Neural cell (in vitro differentiated cells): ENCODE measurements at regions not wholly inside any gene's neighbourhood (a gene's known extent, or its start where the extent isn't known, plus 50 kb on each side); places are given as distances from the start of the nearest gene placed in this dataset.

Source experiments
- H2AFZ ChIP-seq: fragments of 200-600, 300-800 bp; sonication (generic), shearing (Covaris generic); 2 replicates; pipeline ENCODE4 v1.6.0; 2014; ENCODE audit warnings: low read depth, mild to moderate bottlenecking, antibody characterized with exemption, low read length, moderate library complexity
- H3F3A ChIP-seq: fragments of 200-600 bp; shearing (Covaris generic); 2 replicates; pipeline ENCODE4 v1.6.1; 2016; ENCODE audit warnings: mild to moderate bottlenecking, moderate library complexity, mixed read lengths, antibody characterized with exemption, low read length; ENCODE audit not compliant: insufficient read depth, poor library complexity, severe bottlenecking
- H3K27ac ChIP-seq: fragments of 200-600, 300-800 bp; sonication (generic), shearing (Covaris generic); 2 replicates; pipeline ENCODE4 v1.5.1; 2014; ENCODE audit warnings: mild to moderate bottlenecking, low read length, moderate library complexity
- H3K27me3 ChIP-seq: fragments of 300-800, 200-600 bp; sonication (generic), shearing (Covaris generic); 2 replicates; pipeline ENCODE4 v1.6.0; 2014; ENCODE audit warnings: mild to moderate bottlenecking, low read depth, low read length, moderate library complexity; ENCODE audit not compliant: insufficient read depth
- H3K36me3 ChIP-seq: fragments of 300-800, 200-600 bp; sonication (generic), shearing (Covaris generic); 2 replicates; pipeline ENCODE4 v1.5.1; 2014; ENCODE audit warnings: mild to moderate bottlenecking, antibody characterized with exemption, low read length, moderate library complexity; ENCODE audit not compliant: insufficient read depth
- H3K4me2 ChIP-seq: fragments of 300-800, 200-600 bp; sonication (generic), shearing (Covaris generic); 2 replicates; pipeline ENCODE4 v1.6.0; 2014; ENCODE audit warnings: mild to moderate bottlenecking, low read length
- H3K4me3 ChIP-seq: fragments of 300-800, 200-600 bp; sonication (generic), shearing (Covaris generic); 2 replicates; pipeline ENCODE4 v1.5.1; 2014; ENCODE audit warnings: mild to moderate bottlenecking, low read length, moderate library complexity
- H3K79me2 ChIP-seq: fragments of 200-600 bp; shearing (Covaris generic); replicated peaks from 2 replicates; pipeline ENCODE4 v1.6.0; 2014; ENCODE audit warnings: mild to moderate bottlenecking, low read length, moderate library complexity; ENCODE audit not compliant: insufficient read depth
- H3K9ac ChIP-seq: fragments of 300-800, 200-600 bp; sonication (generic), shearing (Covaris generic); 2 replicates; pipeline ENCODE4 v1.6.1; 2016; ENCODE audit warnings: mild to moderate bottlenecking, low read length, mixed read lengths
- H3K9me2 ChIP-seq: fragments of 200-600 bp; shearing (Covaris generic); 2 replicates; pipeline ENCODE4 v1.6.1; 2016; ENCODE audit warnings: mild to moderate bottlenecking, low read length, mixed read lengths; ENCODE audit not compliant: insufficient read depth
- H3K9me3 ChIP-seq: fragments of 200-600, 300-800 bp; sonication (generic), shearing (Covaris generic); 2 replicates; pipeline ENCODE4 v1.6.1; 2016; ENCODE audit warnings: mild to moderate bottlenecking, mixed run types, low read length, moderate library complexity, mixed read lengths
- H4K20me1 ChIP-seq: fragments of 200-600 bp; shearing (Covaris generic); 2 replicates; pipeline ENCODE4 v1.6.1; 2016; ENCODE audit warnings: mild to moderate bottlenecking, mixed run types; ENCODE audit not compliant: insufficient read depth
- CTCF ChIP-seq: fragments of 450-650 bp; IDR thresholded peaks from 2 replicates; pipeline ENCODE4 v1.5.1; 2014; ENCODE audit warnings: antibody characterized with exemption, mild to moderate bottlenecking, moderate library complexity; ENCODE audit not compliant: poor library complexity, severe bottlenecking
- EP300 ChIP-seq: fragments of 450-650 bp; conservative IDR thresholded peaks from 2 replicates; pipeline ENCODE4 v1.6.1; 2014; ENCODE audit warnings: antibody characterized with exemption, mild to moderate bottlenecking, moderate library complexity; ENCODE audit not compliant: poor library complexity, severe bottlenecking
- EZH2 ChIP-seq: fragments of 200-600, 300-800 bp; shearing (Covaris generic), sonication (generic); IDR thresholded peaks from 2 replicates; pipeline ENCODE4 v1.6.1; 2014; ENCODE audit warnings: antibody characterized with exemption, low read length, borderline replicate concordance, mild to moderate bottlenecking; ENCODE audit not compliant: insufficient read depth, poor library complexity, severe bottlenecking
- MXI1 ChIP-seq: fragments of 450-650 bp; conservative IDR thresholded peaks from 2 replicates; pipeline ENCODE4 v1.6.1; 2014; ENCODE audit warnings: antibody characterized with exemption, mild to moderate bottlenecking; ENCODE audit not compliant: poor library complexity, severe bottlenecking
- POLR2AphosphoS5 ChIP-seq: IDR thresholded peaks from 2 replicates; pipeline ENCODE4 v1.6.1; 2012
- RAD21 ChIP-seq: fragments of 450-650 bp; conservative IDR thresholded peaks from 2 replicates; pipeline ENCODE4 v1.6.1; 2014; ENCODE audit warnings: antibody characterized with exemption, mild to moderate bottlenecking, moderate library complexity
- REST ChIP-seq: IDR thresholded peaks from 2 replicates; pipeline ENCODE4 v1.6.1; 2012; ENCODE audit warnings: borderline replicate concordance
- SMC3 ChIP-seq: fragments of 450-650 bp; conservative IDR thresholded peaks from 2 replicates; pipeline ENCODE4 v1.6.1; 2014; ENCODE audit warnings: antibody characterized with exemption, mild to moderate bottlenecking, moderate library complexity; ENCODE audit not compliant: poor library complexity
- TAF1 ChIP-seq: IDR thresholded peaks from 2 replicates; pipeline ENCODE4 v1.6.1; 2012; ENCODE audit warnings: low read depth

- Histone ChIP-seq H3K27me3 (no peaks in the 10 kb centered on the region), H3K4me3 (no peak overlapping the region), H3K9me2 (no peaks in the 10 kb centered on the region), H3K9me3 (no peaks in the 10 kb centered on the region), H3K9ac (no peak overlapping the region), H4K20me1 (no peaks in the 10 kb centered on the region), H3K36me3 (no peaks in the 10 kb centered on the region), H3K27ac (no peak overlapping the region), H3F3A (no peaks in the 10 kb centered on the region), H3K79me2 (no peaks in the 10 kb centered on the region), H3K4me2 (no peak overlapping the region), H2AFZ (no peak overlapping the region)
- no peak for TF ChIP-seq TAF1
- TF ChIP-seq EZH2: no peak
- TF ChIP-seq REST: no peak
- TF ChIP-seq RAD21: no peak
- TF ChIP-seq CTCF: no peak
- no peak for TF ChIP-seq EP300
Observed at GRCh38 chr4:150004481-150004880, 73.8 kb upstream of the DCLK2 start.

GRCh38 chr4:150005537-150005936, 72.7 kb upstream of the DCLK2 start:
- no peaks in the 10 kb centered on the region for H3K27me3 ChIP-seq
- no peaks in the 10 kb centered on the region for H4K20me1 ChIP-seq
- no peaks in the 10 kb centered on the region for H3F3A ChIP-seq
- H3K9me3 ChIP-seq: no peaks in the 10 kb centered on the region
- no peak overlapping the region for H3K9ac ChIP-seq
- no peak overlapping the region for H2AFZ ChIP-seq
- no peak overlapping the region for H3K4me2 ChIP-seq
- H3K79me2 ChIP-seq: no peaks in the 10 kb centered on the region
- H3K9me2 ChIP-seq: no peaks in the 10 kb centered on the region
- TF ChIP-seq EZH2: no peak
- TF ChIP-seq RAD21: no peak
- no peak for TF ChIP-seq CTCF
- TF ChIP-seq SMC3: no peak
- no peak for TF ChIP-seq POLR2AphosphoS5
- no peak for TF ChIP-seq MXI1
- no peak for TF ChIP-seq EP300
- no peak for TF ChIP-seq TAF1
- TF ChIP-seq REST: no peak
- no peak overlapping the region for H3K27ac ChIP-seq
- H3K4me3 ChIP-seq: no peak overlapping the region
- no peaks in the 10 kb centered on the region for H3K36me3 ChIP-seq
